ENCODE measurements at regions not wholly inside any gene's neighbourhood (a gene's known extent, or its start where the extent isn't known, plus 50 kb on each side); places are given as distances from the start of the nearest gene placed in this dataset.

DNA sequence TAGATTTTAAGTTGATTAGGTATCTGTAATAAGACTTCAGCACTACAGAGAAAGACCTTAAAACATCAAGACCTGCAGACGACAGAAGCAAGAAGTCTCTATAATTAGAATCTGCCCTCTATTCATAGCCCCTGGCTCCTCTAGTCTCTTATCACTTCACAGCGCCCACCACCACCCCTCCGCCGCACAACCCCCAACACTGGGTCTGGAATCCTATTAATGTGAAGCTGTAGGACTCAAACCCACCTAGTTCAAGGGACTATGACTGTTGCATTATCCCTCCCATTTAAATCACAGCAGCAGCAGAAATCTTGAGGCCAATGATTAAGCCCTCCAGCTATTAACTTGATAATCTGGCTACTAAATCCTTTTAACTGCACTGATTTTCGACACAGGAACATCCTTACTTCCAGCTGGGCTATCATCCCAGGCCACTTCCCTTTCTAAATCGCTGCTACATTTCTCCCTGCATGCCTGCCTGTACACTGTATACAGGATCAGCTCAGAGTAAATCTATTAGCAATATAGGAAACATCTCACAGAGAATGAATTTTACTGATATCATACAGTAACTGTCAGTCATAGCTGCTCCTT lies 159.5 kb upstream of the GRAMD2B start:
- DNase-seq (ENCODE audit: low spot score), result no peak
- no peak for TF ChIP-seq CTCF (IDR thresholded peaks at IDR 0.05; ENCODE audit: borderline replicate concordance, control extremely low read depth, extremely low read depth, insufficient read depth, missing control alignments)
- in situ Hi-C loops (cut with MboI; ENCODE audit: low sequenced_read_pairs, unreplicated experiment), result no loop called here

DNA sequence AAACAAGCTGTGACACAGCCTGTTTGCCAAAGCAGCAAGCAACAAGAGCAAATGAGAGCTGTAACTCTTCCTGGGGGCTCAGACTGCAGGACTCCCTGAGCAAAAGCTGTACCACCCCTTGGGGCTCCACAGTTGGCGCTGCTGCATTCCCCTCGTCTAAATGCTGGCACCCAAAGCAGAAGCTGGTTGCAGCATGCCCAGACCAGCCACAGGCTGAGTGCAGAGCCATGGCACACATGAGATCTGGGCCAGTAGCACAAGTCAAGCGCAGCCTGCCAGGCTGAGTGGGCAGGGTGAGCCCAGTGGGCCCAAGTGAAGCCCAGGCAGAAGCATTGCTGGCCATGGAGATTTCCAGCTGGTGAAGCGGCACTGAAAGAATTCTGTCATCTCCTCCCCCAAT lies 157.3 kb upstream of the GRAMD2B start:
- in situ Hi-C loops (cut with MboI; ENCODE audit: low sequenced_read_pairs, unreplicated experiment), result no loop called here

DNA sequence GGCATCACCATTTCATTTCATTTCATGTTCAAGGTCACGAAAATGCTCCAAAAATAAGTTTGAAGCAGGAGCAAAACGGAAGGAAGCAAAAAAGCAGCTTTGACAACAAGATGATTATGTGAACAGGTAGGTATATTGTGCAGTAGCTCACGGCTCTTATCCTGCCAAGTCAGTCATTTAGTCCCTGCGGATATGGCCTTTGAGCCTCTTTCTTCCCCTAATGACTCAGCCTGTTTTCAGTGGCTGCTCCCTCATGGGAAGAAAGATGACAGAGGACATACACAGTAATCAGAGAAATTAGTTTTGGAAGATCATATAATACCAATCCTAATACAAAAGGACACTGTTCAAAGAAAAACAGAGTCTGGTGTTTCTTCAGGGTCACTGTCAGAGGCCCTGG lies 155.8 kb upstream of the GRAMD2B start:
- no peak for DNase-seq (ENCODE audit: low spot score)
- no peak for TF ChIP-seq CTCF (IDR thresholded peaks at IDR 0.05; ENCODE audit: borderline replicate concordance, control extremely low read depth, extremely low read depth, insufficient read depth, missing control alignments)
- in situ Hi-C loops (cut with MboI; ENCODE audit: low sequenced_read_pairs, unreplicated experiment), result no loop called here

More for the DNA sequence above, 157.3 kb upstream of the GRAMD2B start:
- TF ChIP-seq CTCF (IDR thresholded peaks at IDR 0.05; ENCODE audit: borderline replicate concordance, control extremely low read depth, extremely low read depth, insufficient read depth, missing control alignments), result no peak
- no peak for DNase-seq (ENCODE audit: low spot score)

DNA sequence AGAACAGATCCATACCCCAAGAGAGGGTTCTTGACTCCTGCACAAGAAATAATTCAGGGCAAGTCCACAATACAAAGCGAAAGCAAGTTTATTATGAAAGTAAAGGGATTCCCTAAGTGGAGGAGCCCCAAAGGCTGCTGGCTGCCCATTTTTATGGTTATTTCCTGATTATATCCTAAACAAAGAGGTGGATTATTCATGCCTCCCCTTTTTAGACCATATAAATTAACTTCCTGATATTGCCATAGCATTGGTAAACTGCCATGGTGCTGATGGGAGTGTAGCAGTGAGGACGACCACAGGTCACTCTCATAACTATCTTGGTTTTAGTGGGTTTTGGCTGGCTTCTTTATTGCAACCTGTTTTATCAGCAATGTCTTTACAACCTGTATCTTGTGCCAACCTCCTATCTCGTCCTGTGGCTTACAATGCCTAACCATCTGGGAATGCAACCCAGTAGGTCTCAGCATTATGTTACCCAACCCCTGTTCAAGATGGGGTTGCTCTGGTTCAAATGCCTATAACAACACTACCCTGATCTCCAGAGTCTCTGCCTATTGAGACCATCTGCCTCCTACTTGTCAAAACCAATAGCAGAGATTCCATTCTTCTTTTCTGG lies 154.4 kb upstream of the GRAMD2B start:
- no peak for TF ChIP-seq CTCF (IDR thresholded peaks at IDR 0.05; ENCODE audit: borderline replicate concordance, control extremely low read depth, extremely low read depth, insufficient read depth, missing control alignments)
- in situ Hi-C loops (cut with MboI; ENCODE audit: low sequenced_read_pairs, unreplicated experiment), result no loop called here
- no peak for DNase-seq (ENCODE audit: low spot score)

GRCh38 chr5:126269511-126269910 lies 153.7 kb upstream of the GRAMD2B start:
- no peak for TF ChIP-seq CTCF (IDR thresholded peaks at IDR 0.05; ENCODE audit: borderline replicate concordance, control extremely low read depth, extremely low read depth, insufficient read depth, missing control alignments)
- in situ Hi-C loops (cut with MboI; ENCODE audit: low sequenced_read_pairs, unreplicated experiment), result no loop called here
- no peak for DNase-seq (ENCODE audit: low spot score)

DNA sequence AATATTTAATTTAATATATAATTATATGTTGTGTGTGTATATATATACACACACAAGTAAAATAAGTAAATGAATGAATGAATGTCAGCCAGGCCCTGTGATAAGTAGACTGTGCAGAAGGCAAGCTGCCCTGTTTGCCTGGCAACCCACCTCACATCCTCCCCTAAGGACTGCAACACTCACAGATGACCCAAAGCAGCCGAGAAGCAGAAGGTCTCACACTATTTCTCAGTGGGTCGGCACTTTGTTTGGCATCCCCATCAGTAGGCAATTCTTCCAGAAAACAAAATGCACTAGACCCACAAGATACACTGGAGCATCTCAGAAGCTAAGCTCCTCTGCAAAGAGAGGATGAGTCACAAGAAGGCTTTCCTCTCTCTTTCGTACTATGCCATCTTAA lies 152.1 kb upstream of the GRAMD2B start:
- in situ Hi-C loops (cut with MboI; ENCODE audit: low sequenced_read_pairs, unreplicated experiment), result no loop called here
- no peak for DNase-seq (ENCODE audit: low spot score)
- TF ChIP-seq CTCF (IDR thresholded peaks at IDR 0.05; ENCODE audit: borderline replicate concordance, control extremely low read depth, extremely low read depth, insufficient read depth, missing control alignments), result no peak

All from GM13976 (cell line).